ENCODE measurements at regions not wholly inside any gene's neighbourhood (a gene's known extent, or its start where the extent isn't known, plus 50 kb on each side); places are given as distances from the start of the nearest gene placed in this dataset.

- TF ChIP-seq CTCF (IDR thresholded peaks at IDR 0.05 in 2 of 3, conservative IDR thresholded peaks at IDR 0.05 in 1 of 3; ENCODE audit: borderline replicate concordance in 1 of 3, insufficient read depth in 1 of 3, low read depth in 2 of 3, low read length in 2 of 3) = no peak
Measured at GRCh38 chr4:176507845-176508533, 188.2 kb downstream of the SPCS3 start (continued).

GRCh38 chr4:176508780-176509331 lies 189.1 kb downstream of the SPCS3 start:
- Histone ChIP-seq H3K27ac (ENCODE audit: low read depth, low read length) (no peak overlapping the region), H3K4me1 (ENCODE audit: control insufficient read depth in 1 of 2, insufficient read depth in 2 of 2, low read length in 2 of 2) (no peaks in the 10 kb centered on the region), H3K9me2 (ENCODE audit: insufficient read depth) (no peaks in the 10 kb centered on the region), H3K36me3 (ENCODE audit: control insufficient read depth in 1 of 2, insufficient read depth in 2 of 2, low read length in 2 of 2) (no peaks in the 10 kb centered on the region), H3K4me2 (ENCODE audit: low read length) (no peak overlapping the region), H3K79me2 (ENCODE audit: insufficient read depth, low read length) (no peaks in the 10 kb centered on the region), H3K27me3 (ENCODE audit: insufficient read depth, low read length) (no peaks in the 10 kb centered on the region), H3K9ac (ENCODE audit: low read length) (no peak overlapping the region), H3K4me3 (replicated peaks in 1 of 2; ENCODE audit: low read depth in 1 of 2, low read length in 2 of 2) (no peak overlapping the region), H2AFZ (ENCODE audit: low read depth, low read length, poor library complexity, severe bottlenecking) (no peak overlapping the region), H3K9me3 (ENCODE audit: control insufficient read depth in 1 of 2, insufficient read depth in 1 of 2, low read depth in 1 of 2, low read length in 2 of 2) (no peaks in the 10 kb centered on the region), H4K20me1 (ENCODE audit: insufficient read depth) (no peaks in the 10 kb centered on the region)
- no peak for DNase-seq (ENCODE audit: low read depth, low spot score)
- ChIA-PET CTCF (no interaction called here), RAD21 (ENCODE audit: low non-redundant PET in 1 of 2, low total read pairs in 2 of 2, uncharacterized antibody in 2 of 2, unreplicated experiment in 2 of 2) (no interaction called here), POLR2A (no interaction called here)
- ATAC-seq = no peak
- no peak for TF ChIP-seq JUND (IDR thresholded peaks at IDR 0.05)
- TF ChIP-seq ZNF274 (IDR thresholded peaks at IDR 0.05; ENCODE audit: low read depth, low read length) = no peak
- TF ChIP-seq POLR2A (IDR thresholded peaks at IDR 0.05; ENCODE audit: borderline replicate concordance, extremely low read depth, insufficient read depth, insufficient read length) = no peak
- TF ChIP-seq REST (IDR thresholded peaks at IDR 0.05; ENCODE audit: low read depth) = no peak
- no peak for TF ChIP-seq YY1 (IDR thresholded peaks at IDR 0.05; ENCODE audit: extremely low read depth, insufficient replicate concordance, low read depth, low read length)
- no peak for TF ChIP-seq CBX3 (IDR thresholded peaks at IDR 0.05; ENCODE audit: low read depth)
- no peak for TF ChIP-seq TCF7L2 (IDR thresholded peaks at IDR 0.05; ENCODE audit: borderline replicate concordance, extremely low read depth, insufficient read depth, insufficient read length)
- no peak for TF ChIP-seq MAX (IDR thresholded peaks at IDR 0.05)
- no peak for TF ChIP-seq CEBPB (IDR thresholded peaks at IDR 0.05; ENCODE audit: low read depth)
- no peak for TF ChIP-seq EGR1 (IDR thresholded peaks at IDR 0.05; ENCODE audit: low read depth)
- no peak for TF ChIP-seq ATF3 (IDR thresholded peaks at IDR 0.05)
- no peak for TF ChIP-seq SRF (IDR thresholded peaks at IDR 0.05; ENCODE audit: low read depth)
- no peak for TF ChIP-seq ELF1 (IDR thresholded peaks at IDR 0.05; ENCODE audit: borderline replicate concordance, low read depth)
- TF ChIP-seq SP1 (IDR thresholded peaks at IDR 0.05; ENCODE audit: low read depth) = no peak
- no peak for TF ChIP-seq EZH2phosphoT487 (IDR thresholded peaks at IDR 0.05; ENCODE audit: borderline replicate concordance)
- TF ChIP-seq RAD21 (IDR thresholded peaks at IDR 0.05; ENCODE audit: low read depth) = no peak
- no peak for TF ChIP-seq POLR2AphosphoS5 (IDR thresholded peaks at IDR 0.05; ENCODE audit: low read depth, low read length)
- intact Hi-C loops (cut with micrococcal nuclease) = no loop called here
- no TSS peak for BruUV-seq (replicated peaks)
